ENCODE measurements at regions not wholly inside any gene's neighbourhood (a gene's known extent, or its start where the extent isn't known, plus 50 kb on each side); places are given as distances from the start of the nearest gene placed in this dataset.

- Histone ChIP-seq H3K9me2 (replicated peaks; ENCODE audit: control insufficient read depth, low read length) (no peaks in the 10 kb centered on the region), H3K27ac (ENCODE audit: low read depth, low read length) (no peak overlapping the region), H3K4me1 (ENCODE audit: control insufficient read depth, low read length) (no peaks in the 10 kb centered on the region), H3K4me2 (ENCODE audit: low read length) (no peak overlapping the region), H3K9me3 (ENCODE audit: control insufficient read depth, insufficient read depth, low read length) (no peaks in the 10 kb centered on the region), H3K79me2 (ENCODE audit: control insufficient read depth, low read length) (no peaks in the 10 kb centered on the region), H3K36me3 (ENCODE audit: control insufficient read depth, low read length) (no peaks in the 10 kb centered on the region), H3K4me3 (ENCODE audit: low read length) (no peak overlapping the region), H3F3A (ENCODE audit: control insufficient read depth, insufficient read depth) (no peaks in the 10 kb centered on the region), H3K27me3 (ENCODE audit: control insufficient read depth, low read length) (peaks cover 43% of the 10 kb centered on the region), H4K20me1 (ENCODE audit: control insufficient read depth, insufficient read depth, low read depth, low read length) (no peaks in the 10 kb centered on the region; the same call in 1 of the 2 replicates)
- TF ChIP-seq CTCF (IDR thresholded peaks at IDR 0.05; ENCODE audit: low read depth, low read length, poor library complexity, severe bottlenecking) (no peak), EZH2phosphoT487 (IDR thresholded peaks at IDR 0.05; ENCODE audit: borderline replicate concordance, low read length) (no peak)
Observed at GRCh38 chr2:217250013-217250524, 390.2 kb upstream of the TNP1 start.

- Histone ChIP-seq H3K4me2 (ENCODE audit: low read length) (no peak overlapping the region), H3K27ac (ENCODE audit: low read depth, low read length) (no peak overlapping the region), H4K20me1 (ENCODE audit: control insufficient read depth, insufficient read depth, low read depth, low read length) (no peaks in the 10 kb centered on the region; the same call in 1 of the 2 replicates), H3K79me2 (ENCODE audit: control insufficient read depth, low read length) (no peaks in the 10 kb centered on the region), H3K27me3 (ENCODE audit: control insufficient read depth, low read length) (peaks cover 43% of the 10 kb centered on the region), H3K36me3 (ENCODE audit: control insufficient read depth, low read length) (no peaks in the 10 kb centered on the region), H3K9me3 (ENCODE audit: control insufficient read depth, insufficient read depth, low read length) (no peaks in the 10 kb centered on the region), H3K4me1 (ENCODE audit: control insufficient read depth, low read length) (no peaks in the 10 kb centered on the region), H3F3A (ENCODE audit: control insufficient read depth, insufficient read depth) (no peaks in the 10 kb centered on the region), H3K9me2 (replicated peaks; ENCODE audit: control insufficient read depth, low read length) (no peaks in the 10 kb centered on the region), H3K4me3 (ENCODE audit: low read length) (no peak overlapping the region)
- TF ChIP-seq CTCF (IDR thresholded peaks at IDR 0.05; ENCODE audit: low read depth, low read length, poor library complexity, severe bottlenecking) = no peak
Observed at GRCh38 chr2:217249121-217250012, 389.5 kb upstream of the TNP1 start.

- TF ChIP-seq CTCF (IDR thresholded peaks at IDR 0.05; ENCODE audit: low read depth, low read length, poor library complexity, severe bottlenecking) (no peak), EZH2phosphoT487 (IDR thresholded peaks at IDR 0.05; ENCODE audit: borderline replicate concordance, low read length) (no peak)
- no peak overlapping the region for H3K4me3 ChIP-seq (ENCODE audit: low read length)
- H3K79me2 ChIP-seq (ENCODE audit: control insufficient read depth, low read length) = no peaks in the 10 kb centered on the region
- no peak overlapping the region for H3K4me2 ChIP-seq (ENCODE audit: low read length)
- H3K36me3 ChIP-seq (ENCODE audit: control insufficient read depth, low read length) = no peaks in the 10 kb centered on the region
- H3K27ac ChIP-seq (ENCODE audit: low read depth, low read length) = no peak overlapping the region
- H3K4me1 ChIP-seq (ENCODE audit: control insufficient read depth, low read length) = no peaks in the 10 kb centered on the region
- peaks cover 39% of the 10 kb centered on the region for H3K27me3 ChIP-seq (ENCODE audit: control insufficient read depth, low read length)
- H4K20me1 ChIP-seq (ENCODE audit: control insufficient read depth, insufficient read depth, low read depth, low read length) = no peaks in the 10 kb centered on the region; the same call in 1 of the 2 replicates
- no peaks in the 10 kb centered on the region for H3K9me3 ChIP-seq (ENCODE audit: control insufficient read depth, insufficient read depth, low read length)
- no peaks in the 10 kb centered on the region for H3F3A ChIP-seq (ENCODE audit: control insufficient read depth, insufficient read depth)
- H3K9me2 ChIP-seq (replicated peaks; ENCODE audit: control insufficient read depth, low read length) = no peaks in the 10 kb centered on the region
Observed at GRCh38 chr2:217248312-217248935, 388.6 kb upstream of the TNP1 start.

Measured in DOHH2 (cell line).